ENCODE measurements at regions not wholly inside any gene's neighbourhood (a gene's known extent, or its start where the extent isn't known, plus 50 kb on each side); places are given as distances from the start of the nearest gene placed in this dataset.

GRCh38 chr1:81710857-81711256 is 89.9 kb upstream of the ADGRL2 start:
- intact Hi-C loops (cut with micrococcal nuclease) = no loop called here
- DNase-seq (ENCODE audit: low spot score) = no peak
- H3K4me3 Mint-ChIP-seq = no peak overlapping the region
- H3K36me3 Mint-ChIP-seq (ENCODE audit: low read depth) = no peaks in the 10 kb centered on the region
- no peak overlapping the region for H3K27ac Mint-ChIP-seq
- no peaks in the 10 kb centered on the region for H3K4me1 Mint-ChIP-seq (ENCODE audit: low read depth)
- H3K9me3 Mint-ChIP-seq = no peaks in the 10 kb centered on the region
- H3K27me3 Mint-ChIP-seq (ENCODE audit: insufficient read depth) = no peaks in the 10 kb centered on the region

- no peaks in the 10 kb centered on the region for H3K27me3 Mint-ChIP-seq (ENCODE audit: insufficient read depth)
- H3K36me3 Mint-ChIP-seq (ENCODE audit: low read depth) = no peaks in the 10 kb centered on the region
- no peak overlapping the region for H3K4me3 Mint-ChIP-seq
- intact Hi-C loops (cut with micrococcal nuclease) = no loop called here
- H3K9me3 Mint-ChIP-seq = no peaks in the 10 kb centered on the region
- H3K27ac Mint-ChIP-seq = no peak overlapping the region
- no peak for DNase-seq (ENCODE audit: low spot score)
- H3K4me1 Mint-ChIP-seq (ENCODE audit: low read depth) = no peaks in the 10 kb centered on the region
Measured at GRCh38 chr1:81708250-81708649, 92.5 kb upstream of the ADGRL2 start.

GRCh38 chr1:81706650-81707435 is 93.9 kb upstream of the ADGRL2 start:
- intact Hi-C loops (cut with micrococcal nuclease) = no loop called here
- no peaks in the 10 kb centered on the region for H3K4me1 Mint-ChIP-seq (ENCODE audit: low read depth)
- H3K4me3 Mint-ChIP-seq = no peak overlapping the region
- DNase-seq (ENCODE audit: low spot score) = no peak
- no peak overlapping the region for H3K27ac Mint-ChIP-seq
- H3K36me3 Mint-ChIP-seq (ENCODE audit: low read depth) = no peaks in the 10 kb centered on the region
- no peaks in the 10 kb centered on the region for H3K9me3 Mint-ChIP-seq
- H3K27me3 Mint-ChIP-seq (ENCODE audit: insufficient read depth) = no peaks in the 10 kb centered on the region

GRCh38 chr1:81703756-81704463 is 96.8 kb upstream of the ADGRL2 start:
- Mint-ChIP-seq H3K27ac (no peak overlapping the region), H3K27me3 (ENCODE audit: insufficient read depth) (no peaks in the 10 kb centered on the region), H3K4me1 (ENCODE audit: low read depth) (no peaks in the 10 kb centered on the region), H3K9me3 (no peaks in the 10 kb centered on the region), H3K36me3 (ENCODE audit: low read depth) (no peaks in the 10 kb centered on the region), H3K4me3 (no peak overlapping the region)
- no peak for DNase-seq (ENCODE audit: low spot score)
- intact Hi-C loops (cut with micrococcal nuclease) = no loop called here

GRCh38 chr1:81703391-81703755 is 97.4 kb upstream of the ADGRL2 start:
- DNase-seq (ENCODE audit: low spot score) = no peak
- Mint-ChIP-seq H3K9me3 (no peaks in the 10 kb centered on the region), H3K27me3 (ENCODE audit: insufficient read depth) (no peaks in the 10 kb centered on the region), H3K4me1 (ENCODE audit: low read depth) (no peaks in the 10 kb centered on the region), H3K36me3 (ENCODE audit: low read depth) (no peaks in the 10 kb centered on the region), H3K4me3 (no peak overlapping the region), H3K27ac (no peak overlapping the region)
- intact Hi-C loops (cut with micrococcal nuclease) = no loop called here

- Mint-ChIP-seq H3K27me3 (ENCODE audit: insufficient read depth) (no peaks in the 10 kb centered on the region), H3K9me3 (no peaks in the 10 kb centered on the region), H3K4me1 (ENCODE audit: low read depth) (no peaks in the 10 kb centered on the region), H3K4me3 (no peak overlapping the region), H3K27ac (no peak overlapping the region), H3K36me3 (ENCODE audit: low read depth) (no peaks in the 10 kb centered on the region)
- no peak for DNase-seq (ENCODE audit: low spot score)
- intact Hi-C loops (cut with micrococcal nuclease) = no loop called here
Measured at GRCh38 chr1:81702903-81703302, 97.8 kb upstream of the ADGRL2 start.

- no peak for DNase-seq (ENCODE audit: low spot score)
- H3K4me3 Mint-ChIP-seq = no peak overlapping the region
- H3K36me3 Mint-ChIP-seq (ENCODE audit: low read depth) = no peaks in the 10 kb centered on the region
- intact Hi-C loops (cut with micrococcal nuclease) = no loop called here
- H3K27ac Mint-ChIP-seq = no peak overlapping the region
- no peaks in the 10 kb centered on the region for H3K27me3 Mint-ChIP-seq (ENCODE audit: insufficient read depth)
- H3K4me1 Mint-ChIP-seq (ENCODE audit: low read depth) = no peaks in the 10 kb centered on the region
- H3K9me3 Mint-ChIP-seq = no peaks in the 10 kb centered on the region
Measured at GRCh38 chr1:81702079-81702715, 98.5 kb upstream of the ADGRL2 start.

GRCh38 chr1:81700728-81701470 is 99.8 kb upstream of the ADGRL2 start:
- no peaks in the 10 kb centered on the region for H3K27me3 Mint-ChIP-seq (ENCODE audit: insufficient read depth)
- no peak overlapping the region for H3K27ac Mint-ChIP-seq
- no peak overlapping the region for H3K4me3 Mint-ChIP-seq
- DNase-seq (ENCODE audit: low spot score) = no peak
- intact Hi-C loops (cut with micrococcal nuclease) = no loop called here
- H3K4me1 Mint-ChIP-seq (ENCODE audit: low read depth) = no peaks in the 10 kb centered on the region
- no peaks in the 10 kb centered on the region for H3K36me3 Mint-ChIP-seq (ENCODE audit: low read depth)
- no peaks in the 10 kb centered on the region for H3K9me3 Mint-ChIP-seq

GRCh38 chr1:81699234-81699633 is 101.5 kb upstream of the ADGRL2 start:
- no peak overlapping the region for H3K4me3 Mint-ChIP-seq
- no peak overlapping the region for H3K27ac Mint-ChIP-seq
- no peaks in the 10 kb centered on the region for H3K36me3 Mint-ChIP-seq (ENCODE audit: low read depth)
- no peaks in the 10 kb centered on the region for H3K27me3 Mint-ChIP-seq (ENCODE audit: insufficient read depth)
- H3K9me3 Mint-ChIP-seq = no peaks in the 10 kb centered on the region
- no peak for DNase-seq (ENCODE audit: low spot score)
- intact Hi-C loops (cut with micrococcal nuclease) = no loop called here
- no peaks in the 10 kb centered on the region for H3K4me1 Mint-ChIP-seq (ENCODE audit: low read depth)

GRCh38 chr1:81695741-81696140 is 105.0 kb upstream of the ADGRL2 start:
- no peaks in the 10 kb centered on the region for H3K36me3 Mint-ChIP-seq (ENCODE audit: low read depth)
- DNase-seq (ENCODE audit: low spot score) = no peak
- no peaks in the 10 kb centered on the region for H3K9me3 Mint-ChIP-seq
- H3K27me3 Mint-ChIP-seq (ENCODE audit: insufficient read depth) = no peaks in the 10 kb centered on the region
- no peak overlapping the region for H3K27ac Mint-ChIP-seq
- intact Hi-C loops (cut with micrococcal nuclease) = no loop called here
- H3K4me3 Mint-ChIP-seq = no peak overlapping the region
- no peaks in the 10 kb centered on the region for H3K4me1 Mint-ChIP-seq (ENCODE audit: low read depth)

- intact Hi-C loops (cut with micrococcal nuclease) = no loop called here
- no peak for DNase-seq (ENCODE audit: low spot score)
- no peaks in the 10 kb centered on the region for H3K36me3 Mint-ChIP-seq (ENCODE audit: low read depth)
- H3K27me3 Mint-ChIP-seq (ENCODE audit: insufficient read depth) = no peaks in the 10 kb centered on the region
- no peak overlapping the region for H3K27ac Mint-ChIP-seq
- no peak overlapping the region for H3K4me3 Mint-ChIP-seq
- no peaks in the 10 kb centered on the region for H3K4me1 Mint-ChIP-seq (ENCODE audit: low read depth)
- H3K9me3 Mint-ChIP-seq = no peaks in the 10 kb centered on the region
Measured at GRCh38 chr1:81693316-81693715, 107.4 kb upstream of the ADGRL2 start.

- DNase-seq (ENCODE audit: low spot score) = no peak
- H3K9me3 Mint-ChIP-seq = peaks cover 5% of the 10 kb centered on the region
- H3K4me3 Mint-ChIP-seq = no peak overlapping the region
- no peak overlapping the region for H3K27ac Mint-ChIP-seq
- H3K36me3 Mint-ChIP-seq (ENCODE audit: low read depth) = no peaks in the 10 kb centered on the region
- intact Hi-C loops (cut with micrococcal nuclease) = no loop called here
- H3K27me3 Mint-ChIP-seq (ENCODE audit: insufficient read depth) = no peaks in the 10 kb centered on the region
- H3K4me1 Mint-ChIP-seq (ENCODE audit: low read depth) = no peaks in the 10 kb centered on the region
Measured at GRCh38 chr1:81690676-81691453, 109.9 kb upstream of the ADGRL2 start.

Measured in activated T-helper 1 cell treated with anti-CD3 and anti-CD28 coated beads, Interleukin-12 subunit alpha, Interleukin-12 subunit beta, Interleukin-2, Interleukin-4 antibody, amounts not matched to agents 30 ng/mL and 10 ng/mL and 1 ng/mL, durations not matched to agents 14 hours and 24 hours and 36 hours (primary cell).